HG03354 (cell line): ENCODE measurements at regions not wholly inside any gene's neighbourhood (a gene's known extent, or its start where the extent isn't known, plus 50 kb on each side); places are given as distances from the start of the nearest gene placed in this dataset.

Experiments used
- ATAC-seq: cut with Tn5 transposase; IDR thresholded peaks from one replicate; pipeline ENCODE4 v1.9.1; 2021; ENCODE audit warnings: mild to moderate bottlenecking; ENCODE audit not compliant: unreplicated experiment, poor library complexity, severe bottlenecking

- no peak for ATAC-seq
These were observed 994.1 kb upstream of the ACVR2A start for GRCh38 chr2:146850746-146851145.

- ATAC-seq = no peak
These were observed 997.0 kb upstream of the ACVR2A start for GRCh38 chr2:146847846-146848245.

GRCh38 chr2:146844226-146844990 lies 1000.4 kb upstream of the ACVR2A start:
- no peak for ATAC-seq

GRCh38 chr2:146837857-146838256 lies 1007.0 kb upstream of the ACVR2A start:
- no peak for ATAC-seq

- no peak for ATAC-seq
These were observed 1018.4 kb upstream of the ACVR2A start for GRCh38 chr2:146826388-146826787.

- no peak for ATAC-seq
These were observed 1023.0 kb upstream of the ACVR2A start for GRCh38 chr2:146821836-146822316.

- no peak for ATAC-seq
These were observed 1024.2 kb upstream of the ACVR2A start for GRCh38 chr2:146820672-146821071.

GRCh38 chr2:146818122-146818521 lies 1026.7 kb upstream of the ACVR2A start:
- ATAC-seq = no peak

GRCh38 chr2:146817613-146818012 lies 1027.2 kb upstream of the ACVR2A start:
- no peak for ATAC-seq

GRCh38 chr2:146814971-146815370 lies 1029.9 kb upstream of the ACVR2A start:
- ATAC-seq = no peak

- no peak for ATAC-seq
These were observed 1037.2 kb upstream of the ACVR2A start for GRCh38 chr2:146807568-146808168.

- ATAC-seq = no peak
These were observed 1038.3 kb upstream of the ACVR2A start for GRCh38 chr2:146806364-146807005.

- ATAC-seq = no peak
These were observed 1040.5 kb upstream of the ACVR2A start for GRCh38 chr2:146804288-146804687.

GRCh38 chr2:146801886-146802285 lies 1042.9 kb upstream of the ACVR2A start:
- ATAC-seq = no peak

- ATAC-seq = no peak
These were observed 1058.4 kb upstream of the ACVR2A start for GRCh38 chr2:146786396-146786795.

GRCh38 chr2:146785101-146785500 lies 1059.7 kb upstream of the ACVR2A start:
- no peak for ATAC-seq

GRCh38 chr2:146784602-146785001 lies 1060.2 kb upstream of the ACVR2A start:
- no peak for ATAC-seq

GRCh38 chr2:146777181-146777580 lies 1067.6 kb upstream of the ACVR2A start:
- no peak for ATAC-seq

- ATAC-seq = no peak
These were observed 1068.2 kb upstream of the ACVR2A start for GRCh38 chr2:146776596-146776995.

- no peak for ATAC-seq
These were observed 1073.3 kb upstream of the ACVR2A start for GRCh38 chr2:146771531-146771930.

- ATAC-seq = no peak
These were observed 1080.5 kb upstream of the ACVR2A start for GRCh38 chr2:146764301-146764700.
